ENCODE measurements at regions not wholly inside any gene's neighbourhood (a gene's known extent, or its start where the extent isn't known, plus 50 kb on each side); places are given as distances from the start of the nearest gene placed in this dataset.

GRCh38 chr18:47748093-47748796, 182.2 kb downstream of the SMAD2 start:
- H3F3A ChIP-seq (replicated peaks; ENCODE audit: insufficient read depth): no peaks in the 10 kb centered on the region
- H3K9ac ChIP-seq: no peak overlapping the region
- no peaks in the 10 kb centered on the region for H3K9me3 ChIP-seq
- no peaks in the 10 kb centered on the region for H3K36me3 ChIP-seq (replicated peaks in 1 of 2; ENCODE audit: control insufficient read depth in 1 of 2, insufficient read depth in 2 of 2, low read length in 1 of 2)
- WGBS (ENCODE audit: low lambda C conversion rate): 58% methylated on average over 18 of the region's 23 CpGs
- TF ChIP-seq FOXJ3 (CRISPR knock-in tag; IDR thresholded peaks at IDR 0.05): no peak
- no peak for TF ChIP-seq TCF12 (IDR thresholded peaks at IDR 0.05)
- TF ChIP-seq POLR2AphosphoS5 (IDR thresholded peaks at IDR 0.05; ENCODE audit: low read depth, low read length): no peak
- TF ChIP-seq RXRA (IDR thresholded peaks at IDR 0.05; ENCODE audit: borderline replicate concordance, low read depth): no peak
- no peak for TF ChIP-seq REST (IDR thresholded peaks at IDR 0.05; ENCODE audit: low read depth, low read length)
- TF ChIP-seq CHD2 (IDR thresholded peaks at IDR 0.05; ENCODE audit: low read length, partially characterized antibody): no peak
- no peak for TF ChIP-seq EZH2phosphoT487 (IDR thresholded peaks at IDR 0.05; ENCODE audit: borderline replicate concordance, low read depth)
- no peak for TF ChIP-seq FOXM1 (IDR thresholded peaks at IDR 0.05; ENCODE audit: low read depth)
- TF ChIP-seq SMC3 (IDR thresholded peaks at IDR 0.05; ENCODE audit: low read depth, low read length): no peak
- TF ChIP-seq, protein P1, sequence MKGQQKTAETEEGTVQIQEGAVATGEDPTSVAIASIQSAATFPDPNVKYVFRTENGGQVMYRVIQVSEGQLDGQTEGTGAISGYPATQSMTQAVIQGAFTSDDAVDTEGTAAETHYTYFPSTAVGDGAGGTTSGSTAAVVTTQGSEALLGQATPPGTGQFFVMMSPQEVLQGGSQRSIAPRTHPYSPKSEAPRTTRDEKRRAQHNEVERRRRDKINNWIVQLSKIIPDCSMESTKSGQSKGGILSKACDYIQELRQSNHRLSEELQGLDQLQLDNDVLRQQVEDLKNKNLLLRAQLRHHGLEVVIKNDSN (IDR thresholded peaks at IDR 0.05; ENCODE audit: borderline replicate concordance, low read depth): no peak
- TF ChIP-seq EP300 (IDR thresholded peaks at IDR 0.05; ENCODE audit: borderline replicate concordance in 1 of 2, low read depth in 1 of 2, low read length in 1 of 2): no peak
- TF ChIP-seq YY1 (IDR thresholded peaks at IDR 0.05; ENCODE audit: low read depth): no peak
- TF ChIP-seq JUND (IDR thresholded peaks at IDR 0.05): no peak
- no peak for TF ChIP-seq RAD21 (IDR thresholded peaks at IDR 0.05; ENCODE audit: low read length)
- TF ChIP-seq MXI1 (IDR thresholded peaks at IDR 0.05; ENCODE audit: low read depth, low read length): no peak
- no peak for TF ChIP-seq ELF1 (IDR thresholded peaks at IDR 0.05)
- H3K27ac ChIP-seq (ENCODE audit: low read depth in 2 of 2, low read length in 1 of 2): no peak overlapping the region
- no peak overlapping the region for H3K4me3 ChIP-seq (ENCODE audit: low read depth in 2 of 2, low read length in 1 of 2)
- no peaks in the 10 kb centered on the region for H4K20me1 ChIP-seq (ENCODE audit: insufficient read depth)
- ChIA-PET POLR2A (no interaction called here), CTCF (interaction anchor here (0.5 to 4.6 kb wide), 93 partner anchors 9 to 697 kb away, joined by 3 to 95 read pairs (median 4); partner anchors contain the start of genes HDHD2 and SKOR2)
- H3K79me2 ChIP-seq (ENCODE audit: insufficient read depth): no peaks in the 10 kb centered on the region
- H3K27me3 ChIP-seq (ENCODE audit: insufficient read depth): no peaks in the 10 kb centered on the region
- H3K4me1 ChIP-seq (ENCODE audit: control insufficient read depth in 1 of 2, insufficient read depth in 2 of 2, low read depth in 1 of 2, low read length in 1 of 2): peaks cover 0 to 4% of the 10 kb centered on the region in 2 experiments; a peak in 1 of 4 replicates
- DNase-seq: no peak
- H3K4me2 ChIP-seq: 0 out of 2 replicates have a peak overlapping the region, but pooled peaks have one; percentile 84
- H3K9me2 ChIP-seq: no peaks in the 10 kb centered on the region
- no peak overlapping the region for H2AFZ ChIP-seq (ENCODE audit: low read depth)

Data from SK-N-SH (cell line).